BLaER1 treated with 17β-estradiol and CSF1 and Interleukin-3, amounts not matched to agents 10 nM and 100 nM (cell line): ENCODE measurements at regions not wholly inside any gene's neighbourhood (a gene's known extent, or its start where the extent isn't known, plus 50 kb on each side); places are given as distances from the start of the nearest gene placed in this dataset.
A peak's percentile ranks its signal among the peaks of the same experiment; 100 is the strongest.
"Not testable (repeated sequence)": the region's sequence is repeated elsewhere in the genome, so short reads cannot be mapped to it uniquely, and the experiment has no call there.

Source experiments
- H3K27ac ChIP-seq, 11 experiments: shearing (Covaris generic); formaldehyde crosslinking; 2 replicates each; pipeline ENCODE4 v1.8.1; 2022
- H3K27me3 ChIP-seq, 11 experiments: shearing (Covaris generic); formaldehyde crosslinking; 2 replicates each; pipeline ENCODE4 v1.8.1; 2022
- H3K36me3 ChIP-seq, 11 experiments: shearing (Covaris generic); formaldehyde crosslinking; 2 replicates each; pipeline ENCODE4 v1.8.1; 2022
- H3K4me1 ChIP-seq, 10 experiments: shearing (Covaris generic); formaldehyde crosslinking; 2 replicates each; pipeline ENCODE4 v1.8.1; 2022
- H3K4me2 ChIP-seq, 11 experiments: shearing (Covaris generic); formaldehyde crosslinking; 2 replicates each; pipeline ENCODE4 v1.8.1; 2022
- H3K4me3 ChIP-seq, 10 experiments: shearing (Covaris generic); formaldehyde crosslinking; 2 replicates each; pipeline ENCODE4 v1.8.1; 2022
- H3K9ac ChIP-seq, 11 experiments: shearing (Covaris generic); formaldehyde crosslinking; 2 replicates each; pipeline ENCODE4 v1.8.1; 2022
- H3K9me3 ChIP-seq, 11 experiments: shearing (Covaris generic); formaldehyde crosslinking; replicated peaks in 1 of 11; 2 replicates each; pipeline ENCODE4 v1.8.1; 2022
- H4K20me1 ChIP-seq, 11 experiments: shearing (Covaris generic); formaldehyde crosslinking; 2 replicates each; pipeline ENCODE4 v1.8.1; 2022
- Cebpa-rat ChIP-seq, 11 experiments: shearing (Covaris generic); IDR thresholded peaks; 2 replicates each; pipeline ENCODE4 v1.8.1; 2022

GRCh38 chr10:30215141-30215540 lies 133.9 kb downstream of the MTPAP start:
- Histone ChIP-seq H3K4me3 (peak overlapping the region; percentile 7 to 50 (median 30); a peak in 11 of 20 replicates), H3K36me3 (0 out of 22 replicates have a peak, but pooled peaks cover 0 to 3% (median 0%) of the 10 kb centered on the region in 11 experiments), H3K4me1 (peaks cover 39 to 78% (median 70%) of the 10 kb centered on the region in 10 experiments), H3K27ac (peak overlapping the region; percentile 4 to 100 (median 96); a peak in 21 of 22 replicates), H4K20me1 (no peaks in the 10 kb centered on the region), H3K9ac (peak overlapping the region in 10 of 11 experiments; percentile 8 to 89 (median 79); a peak in 20 of 22 replicates), H3K27me3 (no peaks in the 10 kb centered on the region), H3K9me3 (peaks cover 12 to 50% (median 34%) of the 10 kb centered on the region in 11 experiments; a peak in 21 of 22 replicates), H3K4me2 (peak overlapping the region; percentile 63 to 89 (median 80))
- no peak for TF ChIP-seq Cebpa-rat (IDR thresholded peaks at IDR 0.05)

GRCh38 chr10:30210296-30210695 lies 138.8 kb downstream of the MTPAP start:
- peaks cover 21 to 56% (median 44%) of the 10 kb centered on the region in 11 experiments for H3K9me3 ChIP-seq
- H3K27me3 ChIP-seq: no peaks in the 10 kb centered on the region
- peaks cover 6 to 63% (median 50%) of the 10 kb centered on the region in 10 experiments for H3K4me1 ChIP-seq
- TF ChIP-seq Cebpa-rat (IDR thresholded peaks at IDR 0.05): no peak
- no peak overlapping the region for H3K9ac ChIP-seq
- H3K4me2 ChIP-seq: no peak overlapping the region
- H3K4me3 ChIP-seq: no peak overlapping the region
- H3K36me3 ChIP-seq: peaks cover 0 to 4% (median 0%) of the 10 kb centered on the region in 11 experiments; a peak in 1 of 22 replicates
- H4K20me1 ChIP-seq: no peaks in the 10 kb centered on the region
- no peak overlapping the region for H3K27ac ChIP-seq

GRCh38 chr10:30208330-30208729 lies 140.7 kb downstream of the MTPAP start:
- peak overlapping the region in 4 of 11 experiments; percentile 34 to 61 (median 52); a peak in 5 of 22 replicates for H3K27ac ChIP-seq
- TF ChIP-seq Cebpa-rat (IDR thresholded peaks at IDR 0.05): no peak

GRCh38 chr10:30207485-30208052 lies 141.5 kb downstream of the MTPAP start:
- no peak for TF ChIP-seq Cebpa-rat (IDR thresholded peaks at IDR 0.05)
- Histone ChIP-seq H3K27me3 (no peaks in the 10 kb centered on the region), H3K27ac (peak overlapping the region in 7 of 11 experiments; percentile 6 to 61 (median 43); a peak in 10 of 22 replicates), H4K20me1 (no peaks in the 10 kb centered on the region), H3K4me3 (peak overlapping the region in 1 of 10 experiments; percentile 6; a peak in 3 of 20 replicates), H3K9ac (peak overlapping the region in 5 of 11 experiments; percentile 4 to 48 (median 24); a peak in 8 of 22 replicates), H3K9me3 (peaks cover 45 to 70% (median 64%) of the 10 kb centered on the region in 11 experiments), H3K4me1 (peaks cover 4 to 36% (median 23%) of the 10 kb centered on the region in 10 experiments; a peak in 18 of 20 replicates), H3K4me2 (peak overlapping the region; percentile 14 to 94 (median 75); a peak in 20 of 22 replicates), H3K36me3 (peaks cover 0 to 9% (median 0%) of the 10 kb centered on the region in 11 experiments; a peak in 4 of 22 replicates)

More at GRCh38 chr10:30208330-30208729, 140.7 kb downstream of the MTPAP start:
- peaks cover 0 to 8% (median 0%) of the 10 kb centered on the region in 11 experiments; a peak in 4 of 22 replicates for H3K36me3 ChIP-seq
- H3K4me2 ChIP-seq: peak overlapping the region in 9 of 11 experiments; percentile 63 to 94 (median 76); a peak in 14 of 22 replicates
- no peak overlapping the region; a peak in 1 of 20 replicates for H3K4me3 ChIP-seq
- H3K9me3 ChIP-seq: peaks cover 39 to 70% (median 63%) of the 10 kb centered on the region in 11 experiments
- peaks cover 4 to 43% (median 30%) of the 10 kb centered on the region in 10 experiments; a peak in 18 of 20 replicates for H3K4me1 ChIP-seq
- H3K9ac ChIP-seq: no peak overlapping the region
- H4K20me1 ChIP-seq: no peaks in the 10 kb centered on the region
- H3K27me3 ChIP-seq: no peaks in the 10 kb centered on the region

GRCh38 chr10:30200017-30200415 lies 140.6 kb upstream of the JCAD start:
- Histone ChIP-seq H3K4me2 (no peak overlapping the region), H3K9me3 (peaks cover 24 to 71% (median 56%) of the 10 kb centered on the region in 11 experiments), H3K4me1 (no peaks in the 10 kb centered on the region), H4K20me1 (no peaks in the 10 kb centered on the region), H3K27ac (no peak overlapping the region), H3K9ac (no peak overlapping the region), H3K36me3 (peaks cover 0 to 9% (median 0%) of the 10 kb centered on the region in 11 experiments; a peak in 3 of 22 replicates), H3K4me3 (no peak overlapping the region), H3K27me3 (no peaks in the 10 kb centered on the region)
- no peak for TF ChIP-seq Cebpa-rat (IDR thresholded peaks at IDR 0.05)

GRCh38 chr10:30199376-30200016 lies 140.1 kb upstream of the JCAD start:
- Histone ChIP-seq H3K9ac (no peak overlapping the region), H4K20me1 (no peaks in the 10 kb centered on the region), H3K27me3 (no peaks in the 10 kb centered on the region), H3K4me1 (no peaks in the 10 kb centered on the region), H3K9me3 (peaks cover 26 to 71% (median 57%) of the 10 kb centered on the region in 11 experiments), H3K4me3 (no peak overlapping the region), H3K4me2 (no peak overlapping the region), H3K27ac (no peak overlapping the region), H3K36me3 (peaks cover 0 to 8% (median 0%) of the 10 kb centered on the region in 11 experiments; a peak in 3 of 22 replicates)
- no peak for TF ChIP-seq Cebpa-rat (IDR thresholded peaks at IDR 0.05)

GRCh38 chr10:30197186-30197585 lies 137.8 kb upstream of the JCAD start:
- H3K4me2 ChIP-seq: no peak overlapping the region
- H3K9ac ChIP-seq: no peak overlapping the region
- peaks cover 16 to 68% (median 55%) of the 10 kb centered on the region in 11 experiments for H3K9me3 ChIP-seq
- H4K20me1 ChIP-seq: no peaks in the 10 kb centered on the region
- no peak overlapping the region for H3K4me3 ChIP-seq
- peaks cover 0 to 5% (median 0%) of the 10 kb centered on the region in 10 experiments; a peak in 3 of 20 replicates for H3K4me1 ChIP-seq
- H3K27ac ChIP-seq: no peak overlapping the region
- no peak for TF ChIP-seq Cebpa-rat (IDR thresholded peaks at IDR 0.05)
- H3K27me3 ChIP-seq: no peaks in the 10 kb centered on the region
- no peaks in the 10 kb centered on the region for H3K36me3 ChIP-seq

GRCh38 chr10:30196559-30196958 lies 137.2 kb upstream of the JCAD start:
- H3K4me3 ChIP-seq, H3K27ac ChIP-seq, H4K20me1 ChIP-seq, H3K4me2 ChIP-seq, H3K36me3 ChIP-seq, H3K27me3 ChIP-seq, H3K9ac ChIP-seq: not testable (repeated sequence)
- Histone ChIP-seq H3K9me3 (peaks cover 16 to 64% (median 52%) of the 10 kb centered on the region in 11 experiments), H3K4me1 (peaks cover 0 to 10% (median 0%) of the 10 kb centered on the region in 10 experiments; a peak in 3 of 20 replicates)
